ENCODE measurements at regions not wholly inside any gene's neighbourhood (a gene's known extent, or its start where the extent isn't known, plus 50 kb on each side); places are given as distances from the start of the nearest gene placed in this dataset.

GRCh38 chr12:41966001-41966400, 178.7 kb downstream of the GXYLT1 start:
- Histone ChIP-seq H3K36me3 (ENCODE audit: control insufficient read depth in 2 of 2, insufficient read depth in 2 of 2, low read length in 1 of 2) (no peaks in the 10 kb centered on the region), H2AFZ (ENCODE audit: control insufficient read depth, low read depth, low read length) (no peak overlapping the region), H4K20me1 (ENCODE audit: control insufficient read depth, insufficient read depth) (no peaks in the 10 kb centered on the region), H3K27ac (ENCODE audit: control insufficient read depth, insufficient read depth) (no peak overlapping the region), H3K79me2 (ENCODE audit: control insufficient read depth, insufficient read depth, low read length) (no peaks in the 10 kb centered on the region), H3K27me3 (replicated peaks in 1 of 2; ENCODE audit: control insufficient read depth in 2 of 2, insufficient read depth in 2 of 2, low read length in 1 of 2) (no peaks in the 10 kb centered on the region), H3K9me3 (replicated peaks; ENCODE audit: control insufficient read depth, insufficient read depth, low read length) (no peaks in the 10 kb centered on the region), H3K9ac (ENCODE audit: control insufficient read depth, insufficient read depth, low read length) (no peak overlapping the region), H3K4me2 (ENCODE audit: control insufficient read depth, insufficient read depth) (no peak overlapping the region), H3K4me1 (ENCODE audit: control insufficient read depth, insufficient read depth, low read length) (no peaks in the 10 kb centered on the region), H3K4me3 (no peak overlapping the region)
- ChIA-PET CTCF (no interaction called here), SMC1A (ENCODE audit: uncharacterized antibody, unreplicated experiment) (no interaction called here), POLR2A (no interaction called here), RAD21 (ENCODE audit: unreplicated experiment) (no interaction called here)
- TF ChIP-seq CREB1 (IDR thresholded peaks at IDR 0.05; ENCODE audit: low read depth), result no peak
- ATAC-seq, result no peak
- DNase-seq (ENCODE audit: low read depth, low spot score), result no peak
- in situ Hi-C loops (cut with MboI), result no loop called here
- intact Hi-C loops (cut with micrococcal nuclease; ENCODE audit: unreplicated experiment), result no loop called here
- BruUV-seq (replicated peaks), result no TSS peak
- no peak for FAIRE-seq
- 7% methylated on average over 2 of the region's 2 CpGs for WGBS (ENCODE audit: insufficient coverage, insufficient replicate concordance, low lambda C conversion rate, missing lambda C conversion rate)

- DNase-seq (ENCODE audit: low read depth, low spot score), result no peak
- no peak for TF ChIP-seq IRF3 (IDR thresholded peaks at IDR 0.05)
- TF ChIP-seq NR2C1 (IDR thresholded peaks at IDR 0.05), result no peak
- no peak for TF ChIP-seq NFXL1 (IDR thresholded peaks at IDR 0.05; ENCODE audit: borderline replicate concordance)
- TF ChIP-seq MLLT1 (IDR thresholded peaks at IDR 0.05), result no peak
- TF ChIP-seq KLF5 (IDR thresholded peaks at IDR 0.05; ENCODE audit: partially characterized antibody), result no peak
- TF ChIP-seq CBX5 (IDR thresholded peaks at IDR 0.05; ENCODE audit: low read depth), result no peak
- no peak for TF ChIP-seq TCF7 (IDR thresholded peaks at IDR 0.05; ENCODE audit: borderline replicate concordance)
- no peak for TF ChIP-seq POLR2AphosphoS5 (IDR thresholded peaks at IDR 0.05; ENCODE audit: low read length)
- TF ChIP-seq SREBF2 (IDR thresholded peaks at IDR 0.05; ENCODE audit: low read length), result no peak
- Histone ChIP-seq H3K4me3 (no peak overlapping the region), H3K9me3 (replicated peaks; ENCODE audit: control insufficient read depth, insufficient read depth, low read length) (no peaks in the 10 kb centered on the region), H3K4me2 (ENCODE audit: control insufficient read depth, insufficient read depth) (no peak overlapping the region), H3K36me3 (ENCODE audit: control insufficient read depth in 2 of 2, insufficient read depth in 2 of 2, low read length in 1 of 2) (no peaks in the 10 kb centered on the region), H3K79me2 (ENCODE audit: control insufficient read depth, insufficient read depth, low read length) (no peaks in the 10 kb centered on the region), H4K20me1 (ENCODE audit: control insufficient read depth, insufficient read depth) (no peaks in the 10 kb centered on the region), H3K4me1 (ENCODE audit: control insufficient read depth, insufficient read depth, low read length) (no peaks in the 10 kb centered on the region), H3K9ac (ENCODE audit: control insufficient read depth, insufficient read depth, low read length) (no peak overlapping the region), H3K27me3 (replicated peaks in 1 of 2; ENCODE audit: control insufficient read depth in 2 of 2, insufficient read depth in 2 of 2, low read length in 1 of 2) (no peaks in the 10 kb centered on the region), H3K27ac (ENCODE audit: control insufficient read depth, insufficient read depth) (no peak overlapping the region), H2AFZ (ENCODE audit: control insufficient read depth, low read depth, low read length) (no peak overlapping the region)
- intact Hi-C loops (cut with micrococcal nuclease; ENCODE audit: unreplicated experiment) (no loop called here), in situ Hi-C loops (cut with MboI) (no loop called here)
- RAD21 ChIA-PET (ENCODE audit: unreplicated experiment), result no interaction called here
- FAIRE-seq, result no peak
- ATAC-seq, result no peak
- SMC1A ChIA-PET (ENCODE audit: uncharacterized antibody, unreplicated experiment), result interaction anchor here (1.4 kb wide), 1 partner anchor 8 kb away, joined by 4 read pairs; no protein-coding TSS in a partner anchor
- CTCF ChIA-PET, result interaction anchor here (0.5 to 0.6 kb wide), 2 partner anchors 443 to 505 kb away, joined by 3 read pairs; no protein-coding TSS in a partner anchor
- BruUV-seq (replicated peaks), result no TSS peak
- WGBS (ENCODE audit: insufficient coverage, insufficient replicate concordance, low lambda C conversion rate, missing lambda C conversion rate), result 19% methylated on average over 2 of the region's 2 CpGs
- POLR2A ChIA-PET, result no interaction called here
These were observed 181.3 kb downstream of the GXYLT1 start for GRCh38 chr12:41963398-41963797.

All from GM12878 (cell line).